ENCODE measurements at regions not wholly inside any gene's neighbourhood (a gene's known extent, or its start where the extent isn't known, plus 50 kb on each side); places are given as distances from the start of the nearest gene placed in this dataset.

- Histone ChIP-seq H3K36me3 (no peaks in the 10 kb centered on the region), H3K4me3 (no peak overlapping the region), H3K27me3 (no peaks in the 10 kb centered on the region), H3K27ac (no peak overlapping the region), H3K4me1 (no peaks in the 10 kb centered on the region), H3K9me3 (no peaks in the 10 kb centered on the region)
- no peak for TF ChIP-seq CTCF (IDR thresholded peaks at IDR 0.05)
- TF ChIP-seq POLR2A (IDR thresholded peaks at IDR 0.05) = no peak
- intact Hi-C loops (cut with DNase I; ENCODE audit: low total_unique reads) = no loop called here
- no peak for DNase-seq (ENCODE audit: low spot score in 2 of 2)
These were observed 81.3 kb upstream of the TMTC4 start for GRCh38 chr13:100755891-100756290.

GRCh38 chr13:100754459-100754858 lies 79.9 kb upstream of the TMTC4 start:
- TF ChIP-seq POLR2AphosphoS5 (IDR thresholded peaks at IDR 0.05) = no peak
- no peak for TF ChIP-seq CTCF (IDR thresholded peaks at IDR 0.05)
- TF ChIP-seq POLR2A (IDR thresholded peaks at IDR 0.05) = no peak
- no peak overlapping the region for H3K4me3 ChIP-seq
- DNase-seq (ENCODE audit: low spot score in 2 of 2) = no peak
- no peaks in the 10 kb centered on the region for H3K9me3 ChIP-seq
- H3K27ac ChIP-seq = no peak overlapping the region
- H3K27me3 ChIP-seq = no peaks in the 10 kb centered on the region
- no peaks in the 10 kb centered on the region for H3K36me3 ChIP-seq
- intact Hi-C loops (cut with DNase I; ENCODE audit: low total_unique reads) = no loop called here
- no peaks in the 10 kb centered on the region for H3K4me1 ChIP-seq

- TF ChIP-seq POLR2AphosphoS5 (IDR thresholded peaks at IDR 0.05) (no peak), POLR2A (IDR thresholded peaks at IDR 0.05) (no peak), CTCF (IDR thresholded peaks at IDR 0.05) (no peak)
- Histone ChIP-seq H3K4me1 (no peaks in the 10 kb centered on the region), H3K27me3 (no peaks in the 10 kb centered on the region), H3K27ac (no peak overlapping the region), H3K36me3 (no peaks in the 10 kb centered on the region), H3K4me3 (no peak overlapping the region), H3K9me3 (no peaks in the 10 kb centered on the region)
- DNase-seq (ENCODE audit: low spot score in 2 of 2) = no peak
- intact Hi-C loops (cut with DNase I; ENCODE audit: low total_unique reads) = no loop called here
These were observed 78.8 kb upstream of the TMTC4 start for GRCh38 chr13:100753376-100753775.

GRCh38 chr13:100751826-100752225 lies 77.2 kb upstream of the TMTC4 start:
- H3K9me3 ChIP-seq = no peaks in the 10 kb centered on the region
- H3K36me3 ChIP-seq = no peaks in the 10 kb centered on the region
- DNase-seq (ENCODE audit: low spot score in 2 of 2) = no peak
- intact Hi-C loops (cut with DNase I; ENCODE audit: low total_unique reads) = no loop called here
- H3K27me3 ChIP-seq = no peaks in the 10 kb centered on the region
- H3K27ac ChIP-seq = no peak overlapping the region
- no peak overlapping the region for H3K4me3 ChIP-seq
- no peak for TF ChIP-seq POLR2A (IDR thresholded peaks at IDR 0.05)
- TF ChIP-seq POLR2AphosphoS5 (IDR thresholded peaks at IDR 0.05) = no peak
- TF ChIP-seq CTCF (IDR thresholded peaks at IDR 0.05) = no peak
- H3K4me1 ChIP-seq = no peaks in the 10 kb centered on the region

- Histone ChIP-seq H3K36me3 (no peaks in the 10 kb centered on the region), H3K4me1 (no peaks in the 10 kb centered on the region), H3K9me3 (no peaks in the 10 kb centered on the region), H3K27me3 (no peaks in the 10 kb centered on the region), H3K27ac (no peak overlapping the region), H3K4me3 (no peak overlapping the region)
- intact Hi-C loops (cut with DNase I; ENCODE audit: low total_unique reads) = no loop called here
- DNase-seq (ENCODE audit: low spot score in 2 of 2) = no peak
- TF ChIP-seq POLR2AphosphoS5 (IDR thresholded peaks at IDR 0.05) (no peak), CTCF (IDR thresholded peaks at IDR 0.05) (no peak), POLR2A (IDR thresholded peaks at IDR 0.05) (no peak)
These were observed 72.5 kb upstream of the TMTC4 start for GRCh38 chr13:100746953-100747683.
